ENCODE measurements at regions not wholly inside any gene's neighbourhood (a gene's known extent, or its start where the extent isn't known, plus 50 kb on each side); places are given as distances from the start of the nearest gene placed in this dataset.

DNA sequence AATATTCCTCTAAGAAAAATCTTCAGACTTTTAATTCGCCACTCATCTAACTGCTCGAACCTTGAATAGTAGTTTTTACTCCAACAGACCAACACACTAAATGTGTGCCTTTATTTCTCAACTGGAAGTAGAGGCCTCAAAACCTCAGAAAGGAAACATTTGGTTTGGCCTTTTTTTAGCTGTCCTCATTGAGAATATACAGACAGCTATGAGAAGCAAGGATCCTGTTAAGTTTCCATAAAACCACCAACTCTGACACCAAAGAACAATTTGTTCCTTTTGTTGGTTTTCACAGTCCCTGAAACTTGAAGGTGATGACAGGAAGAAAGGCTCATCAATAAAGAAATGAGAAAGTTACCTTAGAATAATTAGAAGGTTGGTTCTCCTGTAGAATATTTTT is 199.2 kb upstream of the MEOX2 start:
- Histone ChIP-seq H3K27ac (no peak overlapping the region), H3K4me3 (no peak overlapping the region), H3K4me1 (no peaks in the 10 kb centered on the region), H3K27me3 (no peaks in the 10 kb centered on the region), H3K36me3 (no peaks in the 10 kb centered on the region), H3K9me3 (no peaks in the 10 kb centered on the region)
- TF ChIP-seq CTCF (IDR thresholded peaks at IDR 0.05) (no peak), POLR2AphosphoS5 (IDR thresholded peaks at IDR 0.05; ENCODE audit: insufficient read depth in 1 of 2, low read depth in 1 of 2) (no peak), POLR2A (IDR thresholded peaks at IDR 0.05) (no peak)
- intact Hi-C loops (cut with DNase I): no loop called here
- DNase-seq (ENCODE audit: extremely low spot score in 2 of 2): no peak

DNA sequence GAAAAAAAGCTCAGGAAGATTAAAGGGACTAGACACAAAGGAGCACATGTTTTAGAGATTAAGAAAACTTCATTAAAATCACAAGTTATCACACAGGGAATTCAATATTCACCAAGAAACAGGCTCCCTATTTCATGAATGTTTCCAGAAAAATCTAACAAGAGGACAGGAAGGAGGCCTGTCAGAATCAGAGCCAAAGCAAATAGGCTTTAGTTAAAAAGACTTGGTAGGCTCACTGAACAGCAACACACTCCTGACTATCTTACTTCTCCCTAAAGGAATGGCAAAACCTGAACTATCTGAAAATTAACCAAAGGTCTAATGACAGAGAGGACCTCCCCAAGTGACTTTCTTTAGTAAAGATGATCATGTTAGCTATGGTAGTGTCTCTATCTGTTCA is 188.3 kb upstream of the MEOX2 start:
- Histone ChIP-seq H3K4me1 (no peaks in the 10 kb centered on the region), H3K27ac (no peak overlapping the region), H3K27me3 (no peaks in the 10 kb centered on the region), H3K4me3 (no peak overlapping the region), H3K36me3 (no peaks in the 10 kb centered on the region), H3K9me3 (no peaks in the 10 kb centered on the region)
- TF ChIP-seq CTCF (IDR thresholded peaks at IDR 0.05) (no peak), POLR2A (IDR thresholded peaks at IDR 0.05) (no peak), POLR2AphosphoS5 (IDR thresholded peaks at IDR 0.05; ENCODE audit: insufficient read depth in 1 of 2, low read depth in 1 of 2) (no peak)
- DNase-seq (ENCODE audit: extremely low spot score in 2 of 2): no peak
- intact Hi-C loops (cut with DNase I): no loop called here

- Histone ChIP-seq H3K9me3 (no peaks in the 10 kb centered on the region), H3K4me3 (no peak overlapping the region), H3K4me1 (no peaks in the 10 kb centered on the region), H3K27ac (no peak overlapping the region), H3K36me3 (no peaks in the 10 kb centered on the region), H3K27me3 (no peaks in the 10 kb centered on the region)
- no peak for DNase-seq (ENCODE audit: extremely low spot score in 2 of 2)
- intact Hi-C loops (cut with DNase I): no loop called here
- TF ChIP-seq CTCF (IDR thresholded peaks at IDR 0.05): no peak
- no peak for TF ChIP-seq POLR2AphosphoS5 (IDR thresholded peaks at IDR 0.05; ENCODE audit: insufficient read depth in 1 of 2, low read depth in 1 of 2)
Measured at GRCh38 chr7:15870347-15870746, 183.9 kb upstream of the MEOX2 start.

DNA sequence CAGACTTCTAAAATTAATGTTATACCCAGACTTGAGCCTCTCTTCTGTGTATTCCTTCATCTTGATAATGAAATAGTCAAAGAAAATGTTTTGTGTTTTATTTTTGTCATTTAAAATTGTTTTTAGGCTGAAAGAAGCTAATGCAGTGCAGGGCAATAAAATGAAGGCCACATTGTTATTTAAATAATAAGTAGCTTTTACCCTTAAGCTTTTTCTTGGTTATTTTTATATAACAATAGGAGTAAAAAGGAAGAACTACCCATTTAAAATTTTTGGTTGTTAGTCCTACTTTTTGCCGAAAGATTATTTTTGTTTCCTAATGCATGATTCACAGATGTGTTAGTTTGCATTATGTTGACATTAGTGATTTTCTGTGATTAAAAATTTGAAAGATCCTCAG is 181.0 kb upstream of the MEOX2 start:
- no peak overlapping the region for H3K27ac ChIP-seq
- no peaks in the 10 kb centered on the region for H3K9me3 ChIP-seq
- peaks cover 1% of the 10 kb centered on the region for H3K4me1 ChIP-seq
- DNase-seq (ENCODE audit: extremely low spot score in 2 of 2): no peak
- no peaks in the 10 kb centered on the region for H3K36me3 ChIP-seq
- H3K27me3 ChIP-seq: no peaks in the 10 kb centered on the region
- intact Hi-C loops (cut with DNase I): no loop called here
- H3K4me3 ChIP-seq: no peak overlapping the region
- TF ChIP-seq POLR2AphosphoS5 (IDR thresholded peaks at IDR 0.05; ENCODE audit: insufficient read depth in 1 of 2, low read depth in 1 of 2): no peak
- no peak for TF ChIP-seq CTCF (IDR thresholded peaks at IDR 0.05)
- TF ChIP-seq POLR2A (IDR thresholded peaks at IDR 0.05): no peak

- no peak for TF ChIP-seq POLR2AphosphoS5 (IDR thresholded peaks at IDR 0.05; ENCODE audit: insufficient read depth in 1 of 2, low read depth in 1 of 2)
- no peak for TF ChIP-seq POLR2A (IDR thresholded peaks at IDR 0.05)
- TF ChIP-seq CTCF (IDR thresholded peaks at IDR 0.05): no peak
- H3K27me3 ChIP-seq: no peaks in the 10 kb centered on the region
- no peaks in the 10 kb centered on the region for H3K9me3 ChIP-seq
- H3K4me3 ChIP-seq: no peak overlapping the region
- peaks cover 7% of the 10 kb centered on the region for H3K4me1 ChIP-seq
- no peak for DNase-seq (ENCODE audit: extremely low spot score in 2 of 2)
- H3K27ac ChIP-seq: no peak overlapping the region
- no peaks in the 10 kb centered on the region for H3K36me3 ChIP-seq
- intact Hi-C loops (cut with DNase I): no loop called here
Measured at GRCh38 chr7:15866753-15867152, 180.3 kb upstream of the MEOX2 start.

Measured in vagina (tissue), 2 donors.